ENCODE measurements at regions not wholly inside any gene's neighbourhood (a gene's known extent, or its start where the extent isn't known, plus 50 kb on each side); places are given as distances from the start of the nearest gene placed in this dataset.
A peak's percentile ranks its signal among the peaks of the same experiment; 100 is the strongest.
"Not testable (repeated sequence)": the region's sequence is repeated elsewhere in the genome, so short reads cannot be mapped to it uniquely, and the experiment has no call there.

- DNase-seq = not testable (repeated sequence)
Measured at GRCh38 chr7:55702831-55703230, 130.5 kb upstream of the VOPP1 start.

DNA sequence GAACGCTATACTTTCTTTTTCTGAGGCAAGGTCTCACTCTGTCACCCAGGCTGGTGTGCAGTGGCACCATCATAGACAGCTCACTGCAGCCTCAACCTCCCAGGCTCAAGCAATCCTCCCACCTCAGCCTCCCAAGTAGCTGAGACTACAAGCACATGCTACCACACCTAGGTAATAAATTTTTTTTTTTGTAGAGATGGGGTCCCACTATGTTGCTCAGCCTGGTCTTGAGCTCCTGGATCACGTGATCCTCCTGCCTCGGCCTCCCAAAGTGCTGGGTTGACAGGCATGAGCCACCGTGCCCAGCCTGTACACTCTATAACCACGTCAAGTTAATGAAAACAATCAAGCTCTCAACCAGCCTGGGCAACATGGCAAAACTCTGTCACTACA, 127.1 kb upstream of the VOPP1 start:
- not testable (repeated sequence) for DNase-seq

DNA sequence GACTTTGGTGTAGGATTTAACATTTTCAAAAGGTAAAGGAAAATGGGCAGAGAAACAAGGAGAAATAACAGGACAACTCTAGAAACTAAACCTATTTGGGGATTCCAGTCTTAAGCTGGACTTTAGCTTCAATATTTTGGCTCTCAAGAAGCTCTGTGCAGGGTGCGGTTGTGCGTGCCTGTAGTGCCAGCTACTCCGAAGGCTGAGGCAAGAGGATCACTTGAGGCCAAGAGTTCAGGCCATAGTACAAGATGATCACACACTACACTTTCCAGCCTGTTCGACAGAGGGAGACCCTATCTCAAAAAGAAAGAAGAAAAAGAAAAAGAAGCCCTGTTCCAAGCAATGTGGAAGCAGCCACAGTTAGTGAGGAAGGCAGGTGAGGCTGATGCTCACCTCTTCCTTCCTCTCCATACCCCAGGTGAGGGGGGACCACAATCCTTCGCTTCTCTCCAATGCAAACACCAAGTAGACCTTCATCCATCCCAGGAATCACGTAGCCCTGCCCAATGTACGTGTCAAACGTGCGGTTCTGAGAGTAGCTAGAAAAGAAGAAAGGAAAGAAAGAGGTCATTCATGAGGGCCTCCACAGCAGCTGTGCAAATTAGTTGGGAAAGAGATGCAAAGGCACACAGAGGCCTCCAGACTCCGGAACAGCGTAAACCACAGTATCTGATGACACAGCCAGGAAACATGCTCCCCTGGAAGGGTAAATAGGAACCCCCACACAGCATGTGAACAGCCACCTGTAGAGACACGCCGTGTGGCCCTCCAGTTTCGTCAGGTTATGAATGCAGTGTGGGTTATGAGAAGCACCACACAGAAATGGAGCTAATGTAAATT, 126.5 kb upstream of the VOPP1 start:
- DNase-seq = not testable (repeated sequence)

- DNase-seq = not testable (repeated sequence)
Measured at GRCh38 chr7:55695893-55696701, 123.8 kb upstream of the VOPP1 start.

DNA sequence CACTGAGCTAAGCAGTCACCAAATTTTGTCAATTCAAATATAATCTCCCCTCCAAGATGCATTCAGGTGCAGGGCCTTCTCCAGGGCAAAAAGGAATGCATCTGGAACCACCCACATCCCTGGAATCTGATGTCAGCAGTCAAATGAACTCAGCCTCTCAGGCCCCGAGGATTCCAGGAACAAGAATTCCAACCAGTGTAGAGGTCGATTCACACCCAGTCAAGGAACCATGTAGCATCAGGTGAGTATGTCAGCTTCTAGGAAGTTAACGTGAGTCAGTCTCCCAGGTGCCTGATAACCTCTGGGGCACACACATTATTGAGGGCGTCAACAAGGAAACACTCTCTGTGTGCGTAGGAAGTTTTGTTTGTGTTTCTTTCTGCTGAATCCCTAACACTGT, 122.2 kb upstream of the VOPP1 start:
- not testable (repeated sequence) for DNase-seq

GRCh38 chr7:55688684-55689681, 116.7 kb upstream of the VOPP1 start:
- DNase-seq = not testable (repeated sequence)

DNA sequence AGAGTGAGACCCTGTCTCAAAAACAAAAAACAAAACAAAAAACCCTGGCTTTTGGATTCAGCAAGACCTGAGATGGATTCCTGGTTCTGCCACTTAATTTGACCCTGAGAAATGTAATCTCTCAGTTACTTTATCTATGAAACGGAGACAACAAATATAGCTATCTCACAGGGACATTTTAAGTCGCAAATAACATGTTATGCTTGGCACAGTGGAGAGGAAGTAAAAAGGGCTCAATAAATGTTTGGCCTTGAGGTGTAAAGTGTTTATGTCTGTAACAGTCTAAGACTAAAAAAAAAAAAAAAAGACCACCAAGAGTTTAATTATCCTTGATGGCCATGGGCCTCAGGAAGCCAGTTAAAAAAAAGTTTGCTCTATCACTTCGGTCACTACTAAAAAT, 116.0 kb upstream of the VOPP1 start:
- DNase-seq = not testable (repeated sequence)

GRCh38 chr7:55687252-55687651, 115.0 kb upstream of the VOPP1 start:
- not testable (repeated sequence) for DNase-seq

- not testable (repeated sequence) for DNase-seq
Measured at GRCh38 chr7:55686771-55687170, 114.5 kb upstream of the VOPP1 start.

DNA sequence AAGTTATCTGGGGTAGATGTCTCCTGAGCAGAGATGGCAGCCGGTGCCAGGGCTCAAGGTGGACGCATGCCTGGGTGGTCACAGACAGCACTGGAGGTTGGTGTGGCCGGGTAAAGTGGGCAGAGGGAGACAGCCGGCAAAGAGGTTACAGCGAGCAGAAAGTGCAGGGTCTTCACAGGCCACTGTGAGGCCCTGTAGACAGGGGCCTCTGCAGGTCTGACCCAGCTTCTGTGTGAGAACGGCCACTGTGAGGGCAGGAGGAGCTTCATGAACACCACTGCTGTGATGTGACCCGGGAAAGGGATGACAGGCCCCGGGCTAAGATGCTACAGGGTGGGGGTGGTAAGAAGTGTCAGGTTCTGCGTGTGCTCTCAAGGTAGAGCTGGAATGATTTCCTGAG, 111.2 kb upstream of the VOPP1 start:
- not testable (repeated sequence) for DNase-seq

GRCh38 chr7:55675589-55675988, 103.3 kb upstream of the VOPP1 start:
- DNase-seq = not testable (repeated sequence)

DNA sequence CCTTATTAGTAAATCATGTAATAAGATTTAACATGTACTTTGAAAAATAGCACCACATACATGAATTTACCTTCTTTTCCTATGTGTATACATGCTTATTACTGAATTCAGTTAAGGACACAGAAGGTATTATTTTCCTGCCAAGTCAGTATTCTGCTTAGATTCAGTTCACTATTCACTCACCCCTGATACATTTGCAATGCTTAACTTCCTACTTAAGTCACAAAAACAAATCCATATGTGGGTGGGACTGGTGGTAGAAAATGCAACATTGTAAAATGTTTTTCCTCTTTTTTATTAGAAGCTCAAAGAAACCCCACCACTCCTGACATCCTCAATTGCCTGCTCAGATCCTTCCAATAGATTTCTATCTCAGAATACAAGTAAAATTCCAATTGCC, 101.2 kb upstream of the VOPP1 start:
- DNase-seq = peak in 1 of 2 donors; percentile 8

DNA sequence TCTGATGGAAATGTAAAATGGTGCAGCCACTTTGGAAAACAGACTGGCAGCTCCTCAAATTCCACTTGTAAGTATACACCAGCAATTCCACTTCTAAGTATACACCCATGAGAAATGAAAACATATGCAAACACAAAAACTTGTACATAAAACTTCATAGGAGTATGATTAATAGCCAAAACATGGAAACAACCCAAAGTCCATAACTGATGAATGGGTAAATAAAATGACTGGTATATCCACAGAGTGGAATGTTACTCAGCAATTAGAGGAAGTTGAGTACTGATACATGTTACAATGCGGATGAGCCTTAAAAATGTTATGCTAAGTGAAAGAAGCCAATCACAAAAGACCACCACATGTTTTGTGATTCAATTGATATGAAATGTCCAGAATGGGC, 99.8 kb upstream of the VOPP1 start:
- not testable (repeated sequence) for DNase-seq

DNA sequence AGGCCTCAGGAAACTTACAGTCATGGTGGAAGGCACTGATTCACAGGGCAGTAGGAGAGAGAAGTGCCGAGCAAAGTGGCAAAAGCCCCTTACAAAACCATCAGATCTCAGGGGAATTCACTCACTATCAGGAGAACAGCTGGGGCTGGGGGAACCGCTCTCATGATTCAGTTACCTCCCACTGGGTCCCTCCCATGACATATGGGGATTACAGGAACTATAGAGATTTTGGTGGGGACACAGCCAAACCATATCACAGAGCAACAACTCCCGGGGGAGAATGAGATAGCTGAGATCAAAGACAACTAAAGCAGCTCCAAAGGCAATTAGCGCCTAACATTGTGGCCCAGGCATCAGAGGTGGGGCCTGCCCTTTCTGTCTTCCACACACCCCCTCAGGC, 85.4 kb upstream of the VOPP1 start:
- DNase-seq = no peak

GRCh38 chr7:55651057-55651456, 78.8 kb upstream of the VOPP1 start:
- DNase-seq = no peak

- DNase-seq = no peak
Measured at GRCh38 chr7:55649238-55649637, 76.9 kb upstream of the VOPP1 start.

DNA sequence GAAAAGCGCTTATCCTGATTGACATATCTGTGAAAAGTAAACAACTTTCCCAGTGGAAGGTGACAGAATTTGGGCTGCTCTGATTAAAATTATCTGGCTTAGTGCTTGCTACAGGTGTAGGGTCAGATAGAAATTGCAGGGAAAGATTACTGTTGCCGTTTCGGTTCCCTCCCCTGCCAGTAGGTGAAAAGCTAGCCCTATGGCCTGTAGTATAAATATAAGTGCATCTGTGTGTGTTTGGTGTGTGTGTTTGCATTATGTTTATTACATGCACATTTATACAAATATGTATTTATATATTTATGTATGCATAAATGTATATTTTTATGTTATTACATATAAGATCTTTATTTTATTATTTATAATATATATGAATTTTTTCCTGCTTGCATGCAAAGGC, 72.3 kb upstream of the VOPP1 start:
- no peak for DNase-seq

DNA sequence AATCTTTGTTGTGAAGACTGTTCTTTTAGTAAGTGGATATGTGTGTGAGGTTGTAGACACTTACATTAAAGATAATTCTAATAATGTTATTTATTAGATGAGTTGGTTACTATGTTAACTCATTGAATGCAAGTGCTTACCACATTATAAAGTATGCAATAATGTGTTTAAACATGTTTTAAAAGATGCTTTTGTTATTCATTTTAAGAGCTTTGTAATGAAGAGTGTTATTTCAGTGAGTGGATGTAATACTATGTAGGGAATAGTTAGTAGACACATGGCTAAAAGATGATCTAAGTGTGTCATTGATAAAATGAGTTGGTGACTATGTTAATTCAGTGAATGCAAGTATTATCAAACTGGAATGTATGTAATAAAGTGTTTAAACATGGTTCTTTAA, 70.0 kb upstream of the VOPP1 start:
- DNase-seq = no peak

DNA sequence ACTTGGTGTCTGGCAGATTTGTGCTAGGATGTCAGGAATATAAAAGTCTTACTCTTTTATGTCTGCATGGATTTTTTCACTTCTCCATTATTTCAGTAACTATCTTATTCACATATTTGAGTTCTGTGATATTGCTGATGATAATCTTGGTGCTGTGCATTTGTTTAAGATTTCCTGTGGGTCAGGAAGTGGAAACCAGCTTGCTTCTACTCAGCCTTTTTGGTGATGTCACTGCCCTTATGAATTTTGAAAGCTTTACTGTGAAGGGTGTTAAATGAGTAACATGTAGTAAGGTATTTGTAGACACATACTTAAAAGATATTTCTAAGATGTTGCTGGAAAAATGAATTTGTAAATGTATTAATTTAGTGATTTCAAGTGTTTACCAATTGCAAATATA, 69.5 kb upstream of the VOPP1 start:
- DNase-seq = no peak

DNA sequence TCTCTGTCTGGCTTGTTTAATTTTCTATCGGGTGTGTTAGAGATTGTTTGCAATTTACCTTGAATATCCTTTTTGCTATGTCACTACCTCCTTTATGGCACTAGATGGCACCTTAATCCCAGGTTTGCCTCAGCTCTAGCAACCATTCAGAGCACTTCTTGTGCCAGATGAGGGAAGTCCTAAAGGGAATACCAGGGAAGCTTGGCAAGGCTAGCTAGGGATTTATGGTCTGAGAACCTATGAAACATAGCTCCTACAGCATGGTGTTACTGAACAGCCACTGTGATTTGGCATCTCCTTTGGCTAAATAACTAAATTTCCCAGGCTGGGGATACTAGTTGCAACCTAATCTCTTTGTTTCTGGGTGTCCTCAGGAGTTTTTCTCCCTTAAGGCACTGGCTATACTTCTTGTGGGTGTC, 69.0 kb upstream of the VOPP1 start:
- DNase-seq = peak; percentile 53 to 72

DNA sequence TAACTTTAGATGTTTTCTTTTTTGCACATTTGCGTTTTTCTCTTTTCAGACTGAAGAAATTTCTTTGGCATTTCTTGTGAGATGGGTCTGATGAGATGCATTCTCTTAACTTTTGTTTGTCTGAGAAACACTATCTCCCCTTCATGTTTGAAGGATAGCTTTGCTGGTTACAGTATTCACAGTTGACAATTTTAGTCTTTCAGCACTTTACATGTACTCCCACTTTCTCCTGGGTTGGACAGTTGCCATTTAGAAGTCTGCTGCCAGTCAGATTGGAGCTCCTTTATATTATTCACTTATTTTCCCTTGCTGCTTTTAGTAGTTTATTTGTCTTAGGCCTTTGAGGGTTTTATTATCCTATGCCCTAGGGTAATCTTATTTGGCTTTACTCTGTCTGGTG, 67.3 kb upstream of the VOPP1 start:
- no peak for DNase-seq

DNA sequence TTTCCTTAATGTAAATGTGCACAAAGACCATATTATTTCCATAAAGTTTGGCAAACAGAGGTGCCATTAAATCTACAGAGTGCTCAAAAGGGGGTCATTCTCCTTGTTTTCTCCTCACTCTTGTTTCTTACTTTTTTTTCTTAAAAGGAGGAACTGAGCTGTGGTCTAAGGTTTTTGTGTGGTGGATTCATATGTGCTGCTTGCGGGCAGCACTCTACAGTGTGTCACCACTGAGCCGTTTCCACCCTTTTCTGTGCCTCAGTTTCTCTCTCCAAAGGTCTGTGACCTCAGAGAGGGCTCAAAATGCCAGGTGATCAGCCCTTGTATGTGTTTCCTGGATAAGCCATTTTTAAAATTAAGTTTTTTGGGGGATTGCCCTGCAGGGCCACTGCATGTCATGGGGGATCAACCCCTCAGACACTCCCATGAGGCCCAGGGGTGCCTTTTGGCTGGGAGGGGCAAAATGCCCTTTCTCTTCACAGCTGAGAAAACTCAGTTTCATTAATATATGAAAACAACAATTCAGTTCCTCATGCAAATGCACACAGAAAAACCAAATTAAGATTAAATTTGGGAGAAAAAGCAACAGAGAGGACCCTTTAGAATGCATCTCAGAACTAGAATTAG, 56.9 kb upstream of the VOPP1 start:
- DNase-seq = no peak
